Fibroblast of the aortic adventitia (primary cell): ENCODE measurements at regions not wholly inside any gene's neighbourhood (a gene's known extent, or its start where the extent isn't known, plus 50 kb on each side); places are given as distances from the start of the nearest gene placed in this dataset.
"Not testable (repeated sequence)": the region's sequence is repeated elsewhere in the genome, so short reads cannot be mapped to it uniquely, and the experiment has no call there.

Source experiments
- DNase-seq: peaks from one replicate; pipeline ENCODE4 v3.0.0-alpha.2; 2010; ENCODE audit warnings: low read depth
- H3K4me3 ChIP-seq: 2 replicates; pipeline ENCODE4 v1.5.1; 2011; ENCODE audit warnings: low read depth, mild to moderate bottlenecking, control low read depth, low read length, moderate library complexity
- CTCF ChIP-seq: IDR thresholded peaks from 2 replicates; pipeline ENCODE4 v1.5.1; 2011; ENCODE audit warnings: mild to moderate bottlenecking, low read length, control low read depth, inconsistent platforms; ENCODE audit not compliant: insufficient read depth

- DNase-seq, result peak; percentile 26
- H3K4me3 ChIP-seq, result not testable (repeated sequence)
- TF ChIP-seq CTCF, result peak; percentile 76
These were observed 268.7 kb upstream of the IRX4 start for GRCh38 chr5:2151301-2151888.

GRCh38 chr5:2149195-2149539 lies 266.4 kb upstream of the IRX4 start:
- H3K4me3 ChIP-seq, result no peak overlapping the region
- TF ChIP-seq CTCF, result no peak
- peak; percentile 6 for DNase-seq

GRCh38 chr5:2148312-2149194 lies 265.8 kb upstream of the IRX4 start:
- TF ChIP-seq CTCF, result no peak
- no peak for DNase-seq
- no peak overlapping the region for H3K4me3 ChIP-seq

- no peak for DNase-seq
- no peak overlapping the region for H3K4me3 ChIP-seq
- no peak for TF ChIP-seq CTCF
These were observed 265.0 kb upstream of the IRX4 start for GRCh38 chr5:2147504-2148311.

- TF ChIP-seq CTCF, result no peak
- no peak overlapping the region for H3K4me3 ChIP-seq
- no peak for DNase-seq
These were observed 261.1 kb upstream of the IRX4 start for GRCh38 chr5:2143646-2144353.

- H3K4me3 ChIP-seq, result no peak overlapping the region
- no peak for DNase-seq
- no peak for TF ChIP-seq CTCF
These were observed 260.4 kb upstream of the IRX4 start for GRCh38 chr5:2143088-2143487.
